Upper lobe of left lung (tissue), 4 donors: ENCODE measurements at regions not wholly inside any gene's neighbourhood (a gene's known extent, or its start where the extent isn't known, plus 50 kb on each side); places are given as distances from the start of the nearest gene placed in this dataset.

Source experiments
- CTCF ChIP-seq, 6 experiments: fragments of 450-650 bp in 4 of 6; fragments of 200-600 bp in 2 of 6; sonication (generic) in 2 of 6; IDR thresholded peaks; one replicate each; pipeline ENCODE4 v1.5.1; 2016 to 2019; ENCODE audit warnings: antibody characterized with exemption in 6 of 6
- EP300 ChIP-seq, 4 donors: sonication (generic); formaldehyde crosslinking; IDR thresholded peaks; one replicate each; pipeline ENCODE4 v1.5.1; 2017; ENCODE audit warnings: antibody characterized with exemption in 4 of 4, control low read depth in 2 of 4
- POLR2AphosphoS5 ChIP-seq, 2 donors: sonication (generic); formaldehyde crosslinking; IDR thresholded peaks; one replicate each; pipeline ENCODE4 v1.5.1; 2017; ENCODE audit warnings: antibody characterized with exemption in 2 of 2

- TF ChIP-seq CTCF (IDR thresholded peaks at IDR 0.05) = no peak
- TF ChIP-seq EP300 (IDR thresholded peaks at IDR 0.05) = no peak
- no peak for TF ChIP-seq POLR2AphosphoS5 (IDR thresholded peaks at IDR 0.05)
These were observed 488.3 kb upstream of the TUSC1 start for GRCh38 chr9:26166537-26166936.
